Panc1 (cell line): ENCODE measurements at regions not wholly inside any gene's neighbourhood (a gene's known extent, or its start where the extent isn't known, plus 50 kb on each side); places are given as distances from the start of the nearest gene placed in this dataset.

ENCODE experiments used
- CTCF ChIP-seq: fragments of 450-650 bp; IDR thresholded peaks from 2 replicates; pipeline ENCODE4 v1.5.1; 2017; ENCODE audit warnings: mild to moderate bottlenecking
- POLR2AphosphoS5 ChIP-seq: IDR thresholded peaks from 2 replicates; pipeline ENCODE4 v1.6.1; 2012; ENCODE audit warnings: mild to moderate bottlenecking, low read depth, low read length, moderate library complexity
- SIN3A ChIP-seq: IDR thresholded peaks from 2 replicates; pipeline ENCODE4 v1.6.1; 2012; ENCODE audit warnings: low read depth, mild to moderate bottlenecking, low read length, moderate library complexity, borderline replicate concordance; ENCODE audit not compliant: insufficient read depth

GRCh38 chr13:42684226-42684625 lies 97.2 kb upstream of the FAM216B start:
- TF ChIP-seq CTCF (no peak), POLR2AphosphoS5 (no peak), SIN3A (no peak)
